ENCODE measurements at regions not wholly inside any gene's neighbourhood (a gene's known extent, or its start where the extent isn't known, plus 50 kb on each side); places are given as distances from the start of the nearest gene placed in this dataset.

GRCh38 chr1:98386675-98387440 lies 274.7 kb upstream of the SNX7 start:
- no peaks in the 10 kb centered on the region for H3K9me3 ChIP-seq (ENCODE audit: control insufficient read depth, insufficient read depth, low read length)
- no peaks in the 10 kb centered on the region for H3K36me3 ChIP-seq (ENCODE audit: control insufficient read depth, insufficient read depth, low read length)
- H3K4me3 ChIP-seq (ENCODE audit: low read depth, low read length): no peak overlapping the region
- H3K27me3 ChIP-seq (ENCODE audit: control insufficient read depth, insufficient read depth, low read length): no peaks in the 10 kb centered on the region
- no peak overlapping the region for H3K9ac ChIP-seq (ENCODE audit: low read depth, low read length)
- H3K27ac ChIP-seq (ENCODE audit: low read depth, low read length): no peak overlapping the region
- no peaks in the 10 kb centered on the region for H3K4me1 ChIP-seq (ENCODE audit: control insufficient read depth, insufficient read depth, low read length)

- Histone ChIP-seq H3K27me3 (ENCODE audit: control insufficient read depth, insufficient read depth, low read length) (no peaks in the 10 kb centered on the region), H3K36me3 (ENCODE audit: control insufficient read depth, insufficient read depth, low read length) (no peaks in the 10 kb centered on the region), H3K9me3 (ENCODE audit: control insufficient read depth, insufficient read depth, low read length) (no peaks in the 10 kb centered on the region), H3K27ac (ENCODE audit: low read depth, low read length) (no peak overlapping the region), H3K4me3 (ENCODE audit: low read depth, low read length) (no peak overlapping the region), H3K4me1 (ENCODE audit: control insufficient read depth, insufficient read depth, low read length) (no peaks in the 10 kb centered on the region), H3K9ac (ENCODE audit: low read depth, low read length) (no peak overlapping the region)
These were observed 275.9 kb upstream of the SNX7 start for GRCh38 chr1:98385652-98386051.

GRCh38 chr1:98384461-98385141 lies 276.9 kb upstream of the SNX7 start:
- H3K9me3 ChIP-seq (ENCODE audit: control insufficient read depth, insufficient read depth, low read length): no peaks in the 10 kb centered on the region
- H3K27ac ChIP-seq (ENCODE audit: low read depth, low read length): no peak overlapping the region
- H3K36me3 ChIP-seq (ENCODE audit: control insufficient read depth, insufficient read depth, low read length): no peaks in the 10 kb centered on the region
- no peak overlapping the region for H3K9ac ChIP-seq (ENCODE audit: low read depth, low read length)
- H3K4me1 ChIP-seq (ENCODE audit: control insufficient read depth, insufficient read depth, low read length): no peaks in the 10 kb centered on the region
- H3K27me3 ChIP-seq (ENCODE audit: control insufficient read depth, insufficient read depth, low read length): no peaks in the 10 kb centered on the region
- H3K4me3 ChIP-seq (ENCODE audit: low read depth, low read length): no peak overlapping the region

- Histone ChIP-seq H3K4me1 (ENCODE audit: control insufficient read depth, insufficient read depth, low read length) (no peaks in the 10 kb centered on the region), H3K36me3 (ENCODE audit: control insufficient read depth, insufficient read depth, low read length) (no peaks in the 10 kb centered on the region), H3K27ac (ENCODE audit: low read depth, low read length) (no peak overlapping the region), H3K4me3 (ENCODE audit: low read depth, low read length) (no peak overlapping the region), H3K27me3 (ENCODE audit: control insufficient read depth, insufficient read depth, low read length) (no peaks in the 10 kb centered on the region), H3K9ac (ENCODE audit: low read depth, low read length) (no peak overlapping the region), H3K9me3 (ENCODE audit: control insufficient read depth, insufficient read depth, low read length) (no peaks in the 10 kb centered on the region)
These were observed 278.4 kb upstream of the SNX7 start for GRCh38 chr1:98382986-98383740.

GRCh38 chr1:98382586-98382985 lies 278.9 kb upstream of the SNX7 start:
- Histone ChIP-seq H3K4me1 (ENCODE audit: control insufficient read depth, insufficient read depth, low read length) (no peaks in the 10 kb centered on the region), H3K36me3 (ENCODE audit: control insufficient read depth, insufficient read depth, low read length) (no peaks in the 10 kb centered on the region), H3K9me3 (ENCODE audit: control insufficient read depth, insufficient read depth, low read length) (no peaks in the 10 kb centered on the region), H3K9ac (ENCODE audit: low read depth, low read length) (no peak overlapping the region), H3K27me3 (ENCODE audit: control insufficient read depth, insufficient read depth, low read length) (no peaks in the 10 kb centered on the region), H3K4me3 (ENCODE audit: low read depth, low read length) (no peak overlapping the region), H3K27ac (ENCODE audit: low read depth, low read length) (no peak overlapping the region)

GRCh38 chr1:98374098-98374497 lies 287.4 kb upstream of the SNX7 start:
- no peak overlapping the region for H3K27ac ChIP-seq (ENCODE audit: low read depth, low read length)
- H3K4me3 ChIP-seq (ENCODE audit: low read depth, low read length): no peak overlapping the region
- H3K4me1 ChIP-seq (ENCODE audit: control insufficient read depth, insufficient read depth, low read length): no peaks in the 10 kb centered on the region
- no peak overlapping the region for H3K9ac ChIP-seq (ENCODE audit: low read depth, low read length)
- no peaks in the 10 kb centered on the region for H3K27me3 ChIP-seq (ENCODE audit: control insufficient read depth, insufficient read depth, low read length)
- no peaks in the 10 kb centered on the region for H3K36me3 ChIP-seq (ENCODE audit: control insufficient read depth, insufficient read depth, low read length)
- no peaks in the 10 kb centered on the region for H3K9me3 ChIP-seq (ENCODE audit: control insufficient read depth, insufficient read depth, low read length)

- Histone ChIP-seq H3K9me3 (ENCODE audit: control insufficient read depth, insufficient read depth, low read length) (no peaks in the 10 kb centered on the region), H3K4me3 (ENCODE audit: low read depth, low read length) (no peak overlapping the region), H3K27me3 (ENCODE audit: control insufficient read depth, insufficient read depth, low read length) (no peaks in the 10 kb centered on the region), H3K36me3 (ENCODE audit: control insufficient read depth, insufficient read depth, low read length) (no peaks in the 10 kb centered on the region), H3K27ac (ENCODE audit: low read depth, low read length) (no peak overlapping the region), H3K4me1 (ENCODE audit: control insufficient read depth, insufficient read depth, low read length) (no peaks in the 10 kb centered on the region), H3K9ac (ENCODE audit: low read depth, low read length) (no peak overlapping the region)
These were observed 288.5 kb upstream of the SNX7 start for GRCh38 chr1:98373056-98373455.

- H3K27ac ChIP-seq (ENCODE audit: low read depth, low read length): no peak overlapping the region
- H3K9me3 ChIP-seq (ENCODE audit: control insufficient read depth, insufficient read depth, low read length): no peaks in the 10 kb centered on the region
- H3K36me3 ChIP-seq (ENCODE audit: control insufficient read depth, insufficient read depth, low read length): no peaks in the 10 kb centered on the region
- no peak overlapping the region for H3K9ac ChIP-seq (ENCODE audit: low read depth, low read length)
- H3K4me3 ChIP-seq (ENCODE audit: low read depth, low read length): no peak overlapping the region
- no peaks in the 10 kb centered on the region for H3K4me1 ChIP-seq (ENCODE audit: control insufficient read depth, insufficient read depth, low read length)
- H3K27me3 ChIP-seq (ENCODE audit: control insufficient read depth, insufficient read depth, low read length): no peaks in the 10 kb centered on the region
These were observed 289.8 kb upstream of the SNX7 start for GRCh38 chr1:98371764-98372163.

- Histone ChIP-seq H3K4me1 (ENCODE audit: control insufficient read depth, insufficient read depth, low read length) (no peaks in the 10 kb centered on the region), H3K9me3 (ENCODE audit: control insufficient read depth, insufficient read depth, low read length) (no peaks in the 10 kb centered on the region), H3K27me3 (ENCODE audit: control insufficient read depth, insufficient read depth, low read length) (no peaks in the 10 kb centered on the region), H3K36me3 (ENCODE audit: control insufficient read depth, insufficient read depth, low read length) (no peaks in the 10 kb centered on the region), H3K27ac (ENCODE audit: low read depth, low read length) (no peak overlapping the region), H3K9ac (ENCODE audit: low read depth, low read length) (no peak overlapping the region), H3K4me3 (ENCODE audit: low read depth, low read length) (no peak overlapping the region)
These were observed 292.1 kb upstream of the SNX7 start for GRCh38 chr1:98369463-98369862.

- H3K27ac ChIP-seq (ENCODE audit: low read depth, low read length): no peak overlapping the region
- no peak overlapping the region for H3K4me3 ChIP-seq (ENCODE audit: low read depth, low read length)
- H3K36me3 ChIP-seq (ENCODE audit: control insufficient read depth, insufficient read depth, low read length): no peaks in the 10 kb centered on the region
- H3K27me3 ChIP-seq (ENCODE audit: control insufficient read depth, insufficient read depth, low read length): no peaks in the 10 kb centered on the region
- no peak overlapping the region for H3K9ac ChIP-seq (ENCODE audit: low read depth, low read length)
- H3K9me3 ChIP-seq (ENCODE audit: control insufficient read depth, insufficient read depth, low read length): no peaks in the 10 kb centered on the region
- H3K4me1 ChIP-seq (ENCODE audit: control insufficient read depth, insufficient read depth, low read length): no peaks in the 10 kb centered on the region
These were observed 292.5 kb upstream of the SNX7 start for GRCh38 chr1:98368995-98369394.

- Histone ChIP-seq H3K27ac (ENCODE audit: low read depth, low read length) (no peak overlapping the region), H3K4me3 (ENCODE audit: low read depth, low read length) (no peak overlapping the region), H3K4me1 (ENCODE audit: control insufficient read depth, insufficient read depth, low read length) (no peaks in the 10 kb centered on the region), H3K27me3 (ENCODE audit: control insufficient read depth, insufficient read depth, low read length) (no peaks in the 10 kb centered on the region), H3K9me3 (ENCODE audit: control insufficient read depth, insufficient read depth, low read length) (no peaks in the 10 kb centered on the region), H3K9ac (ENCODE audit: low read depth, low read length) (no peak overlapping the region), H3K36me3 (ENCODE audit: control insufficient read depth, insufficient read depth, low read length) (no peaks in the 10 kb centered on the region)
These were observed 294.1 kb upstream of the SNX7 start for GRCh38 chr1:98367426-98367825.

All from HUES48 (cell line).